Type B pancreatic cell (in vitro differentiated cells): ENCODE measurements at regions not wholly inside any gene's neighbourhood (a gene's known extent, or its start where the extent isn't known, plus 50 kb on each side); places are given as distances from the start of the nearest gene placed in this dataset.
A peak's percentile ranks its signal among the peaks of the same experiment; 100 is the strongest.
"Not testable (repeated sequence)": the region's sequence is repeated elsewhere in the genome, so short reads cannot be mapped to it uniquely, and the experiment has no call there.

Experiments used
- DNase-seq: peaks from one replicate; pipeline ENCODE4 v3.0.0; 2021; ENCODE audit warnings: mixed read lengths; ENCODE audit not compliant: unreplicated experiment; ENCODE audit errors: extremely low spot score
- H3K27ac Mint-ChIP-seq: 2 replicates; pipeline ENCODE4 v1.8.0; 2021; ENCODE audit warnings: mild to moderate bottlenecking, mixed read lengths
- H3K27me3 Mint-ChIP-seq: 2 replicates; pipeline ENCODE4 v1.8.0; 2021; ENCODE audit warnings: mixed read lengths
- H3K36me3 Mint-ChIP-seq: 2 replicates; pipeline ENCODE4 v1.8.0; 2021; ENCODE audit warnings: mixed read lengths
- H3K4me1 Mint-ChIP-seq: one replicate; pipeline ENCODE4 v1.8.0; 2021; ENCODE audit warnings: mixed read lengths; ENCODE audit not compliant: unreplicated experiment
- H3K4me3 Mint-ChIP-seq: 2 replicates; pipeline ENCODE4 v1.8.0; 2021; ENCODE audit warnings: mild to moderate bottlenecking, mixed read lengths
- H3K9me3 Mint-ChIP-seq: 2 replicates; pipeline ENCODE4 v1.8.0; 2021; ENCODE audit warnings: mixed read lengths
- TF ChIP-seq, protein P1 (sequence below): fragments of 200-600 bp; sonication (generic); conservative IDR thresholded peaks from 2 replicates; pipeline ENCODE4 v1.5.0; 2021; ENCODE audit warnings: antibody characterized with exemption, mild to moderate bottlenecking

DNA sequence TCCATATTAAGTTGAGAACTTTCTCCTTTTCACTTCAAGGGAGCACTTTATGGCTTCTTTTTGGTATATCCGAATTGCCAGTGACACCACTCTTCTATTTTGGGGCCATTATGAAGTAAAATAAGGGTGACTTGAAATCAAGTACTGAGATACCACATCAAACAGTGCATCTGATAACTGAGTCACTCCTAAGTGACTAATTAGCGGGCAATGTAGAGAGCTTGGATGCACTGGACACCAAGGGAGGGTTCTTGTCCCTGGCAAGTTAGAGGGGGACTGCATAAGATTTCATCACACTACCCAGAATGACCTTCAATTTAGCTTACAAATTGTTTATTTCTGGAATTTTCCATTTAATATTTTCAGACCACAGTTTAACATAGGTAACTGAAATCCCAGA is 813.9 kb upstream of the CDH10 start:
- H3K4me3 Mint-ChIP-seq, result no peak overlapping the region
- H3K36me3 Mint-ChIP-seq, result no peaks in the 10 kb centered on the region
- no peaks in the 10 kb centered on the region for H3K27me3 Mint-ChIP-seq
- DNase-seq, result no peak
- TF ChIP-seq, protein P1, sequence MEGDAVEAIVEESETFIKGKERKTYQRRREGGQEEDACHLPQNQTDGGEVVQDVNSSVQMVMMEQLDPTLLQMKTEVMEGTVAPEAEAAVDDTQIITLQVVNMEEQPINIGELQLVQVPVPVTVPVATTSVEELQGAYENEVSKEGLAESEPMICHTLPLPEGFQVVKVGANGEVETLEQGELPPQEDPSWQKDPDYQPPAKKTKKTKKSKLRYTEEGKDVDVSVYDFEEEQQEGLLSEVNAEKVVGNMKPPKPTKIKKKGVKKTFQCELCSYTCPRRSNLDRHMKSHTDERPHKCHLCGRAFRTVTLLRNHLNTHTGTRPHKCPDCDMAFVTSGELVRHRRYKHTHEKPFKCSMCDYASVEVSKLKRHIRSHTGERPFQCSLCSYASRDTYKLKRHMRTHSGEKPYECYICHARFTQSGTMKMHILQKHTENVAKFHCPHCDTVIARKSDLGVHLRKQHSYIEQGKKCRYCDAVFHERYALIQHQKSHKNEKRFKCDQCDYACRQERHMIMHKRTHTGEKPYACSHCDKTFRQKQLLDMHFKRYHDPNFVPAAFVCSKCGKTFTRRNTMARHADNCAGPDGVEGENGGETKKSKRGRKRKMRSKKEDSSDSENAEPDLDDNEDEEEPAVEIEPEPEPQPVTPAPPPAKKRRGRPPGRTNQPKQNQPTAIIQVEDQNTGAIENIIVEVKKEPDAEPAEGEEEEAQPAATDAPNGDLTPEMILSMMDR, result no peak
- H3K27ac Mint-ChIP-seq, result no peak overlapping the region
- no peaks in the 10 kb centered on the region for H3K9me3 Mint-ChIP-seq
- peaks cover 4% of the 10 kb centered on the region for H3K4me1 Mint-ChIP-seq

DNA sequence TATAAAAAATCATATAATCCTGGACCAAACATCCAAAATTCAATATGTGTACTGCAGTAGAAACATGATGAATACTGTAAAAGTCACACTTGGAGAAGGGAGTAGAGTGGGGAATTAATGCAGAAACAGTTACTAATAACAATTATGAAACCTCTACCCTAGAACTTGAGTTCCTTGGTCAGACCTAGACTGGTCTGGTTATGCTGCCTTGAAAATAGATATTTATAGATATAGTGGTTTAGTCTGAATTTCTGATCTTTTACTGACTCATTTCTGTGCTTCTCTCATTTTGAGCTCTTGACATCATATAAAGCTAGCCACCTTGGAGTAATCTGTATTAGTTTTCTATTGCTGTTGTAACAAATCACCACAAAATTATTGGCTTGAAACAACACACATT is 808.7 kb upstream of the CDH10 start:
- H3K36me3 Mint-ChIP-seq, result no peaks in the 10 kb centered on the region
- no peaks in the 10 kb centered on the region for H3K4me1 Mint-ChIP-seq

DNA sequence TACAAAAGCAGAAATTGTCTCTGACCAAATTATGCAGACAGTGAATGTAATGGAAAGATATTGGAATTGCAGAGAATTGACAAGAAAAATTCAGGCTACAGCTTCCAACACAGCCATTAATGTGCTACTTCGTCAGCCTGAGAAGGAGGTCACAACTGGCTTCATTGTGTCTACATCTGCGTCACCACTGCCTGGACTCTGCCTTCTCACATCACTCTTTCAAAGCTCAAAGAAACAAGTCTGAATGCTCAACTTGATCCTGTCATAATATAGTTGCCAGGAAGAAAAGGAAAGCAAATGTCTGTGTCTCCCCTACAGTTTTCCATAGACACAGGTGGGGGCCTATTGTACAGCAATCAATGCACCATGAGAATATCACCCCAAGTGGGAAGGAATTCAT is 806.5 kb upstream of the CDH10 start:
- Mint-ChIP-seq H3K4me1 (peaks cover 4% of the 10 kb centered on the region), H3K4me3 (no peak overlapping the region), H3K9me3 (no peaks in the 10 kb centered on the region), H3K27ac (no peak overlapping the region), H3K27me3 (no peaks in the 10 kb centered on the region), H3K36me3 (no peaks in the 10 kb centered on the region)
- TF ChIP-seq, protein P1, result no peak
- no peak for DNase-seq

More for the DNA sequence above, 808.7 kb upstream of the CDH10 start:
- Mint-ChIP-seq H3K4me3 (no peak overlapping the region), H3K9me3 (no peaks in the 10 kb centered on the region), H3K27ac (no peak overlapping the region), H3K27me3 (no peaks in the 10 kb centered on the region)
- no peak for DNase-seq
- TF ChIP-seq, protein P1, result no peak

DNA sequence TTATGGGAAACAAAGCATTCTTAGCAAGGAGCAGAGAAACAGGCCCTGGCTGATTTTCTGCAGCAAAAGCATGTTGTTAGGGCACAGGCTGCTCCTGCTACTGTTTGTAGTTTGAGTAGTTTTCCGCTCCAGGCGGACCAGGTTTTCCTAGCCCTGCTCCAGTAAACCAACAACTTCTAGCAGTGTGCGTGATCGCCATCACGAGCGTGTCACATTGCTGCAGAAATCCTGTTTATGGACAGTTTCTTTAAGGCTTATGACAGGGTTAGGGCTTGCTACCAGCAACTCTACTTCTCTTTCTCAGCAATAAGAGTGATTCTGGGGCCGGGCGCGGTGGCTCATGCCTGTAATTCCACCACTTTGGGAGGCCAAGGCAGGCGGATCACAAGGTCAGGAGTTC is 803.9 kb upstream of the CDH10 start:
- H3K27ac Mint-ChIP-seq, result peak overlapping the region; percentile 30
- no peak for DNase-seq
- H3K36me3 Mint-ChIP-seq, result no peaks in the 10 kb centered on the region
- TF ChIP-seq, protein P1, result no peak
- H3K4me3 Mint-ChIP-seq, result no peak overlapping the region
- no peaks in the 10 kb centered on the region for H3K27me3 Mint-ChIP-seq
- peaks cover 4% of the 10 kb centered on the region for H3K4me1 Mint-ChIP-seq
- no peaks in the 10 kb centered on the region for H3K9me3 Mint-ChIP-seq

DNA sequence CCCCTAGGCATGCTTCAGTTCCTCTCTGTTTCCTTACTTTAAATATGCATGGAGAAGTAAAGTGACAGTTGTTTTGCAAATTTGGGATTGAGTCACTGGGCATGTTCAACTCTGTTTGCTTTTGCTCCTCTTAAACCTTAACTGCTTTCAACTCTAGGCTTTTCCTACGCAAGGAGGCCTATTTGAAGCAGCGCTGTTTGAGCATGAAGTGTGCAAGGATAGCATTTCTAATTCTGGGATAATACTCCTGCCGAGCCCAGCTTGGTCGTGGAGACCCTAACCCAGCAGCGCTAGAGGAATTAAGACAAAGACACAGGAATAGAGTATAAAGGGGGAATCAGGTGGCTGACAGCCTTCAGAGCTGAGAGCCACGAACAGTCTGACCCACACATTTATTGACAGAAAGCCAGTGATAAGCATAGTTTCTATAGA is 803.4 kb upstream of the CDH10 start:
- H3K27me3 Mint-ChIP-seq, result no peaks in the 10 kb centered on the region
- H3K36me3 Mint-ChIP-seq, result no peaks in the 10 kb centered on the region
- H3K4me3 Mint-ChIP-seq, result no peak overlapping the region
- TF ChIP-seq, protein P1, result no peak
- H3K4me1 Mint-ChIP-seq, result peaks cover 4% of the 10 kb centered on the region
- no peaks in the 10 kb centered on the region for H3K9me3 Mint-ChIP-seq
- DNase-seq, result no peak
- peak overlapping the region; percentile 30 for H3K27ac Mint-ChIP-seq

DNA sequence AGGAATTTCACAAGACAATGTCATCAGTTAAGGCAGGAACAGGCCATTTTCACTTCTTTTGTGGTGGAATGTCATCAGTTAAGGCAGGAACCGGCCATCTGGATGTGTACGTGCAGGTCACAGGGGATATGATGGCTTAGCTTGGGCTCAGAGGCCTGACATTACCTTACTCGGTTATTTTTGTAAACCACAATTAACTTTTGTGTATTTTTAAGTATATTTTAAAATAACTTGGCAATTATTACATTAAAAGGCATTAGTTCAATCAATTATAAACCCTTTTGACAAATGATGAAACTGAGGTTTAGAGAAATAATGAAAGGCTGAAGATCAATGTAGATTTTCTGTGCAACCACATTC is 801.3 kb upstream of the CDH10 start:
- DNase-seq, H3K9me3 Mint-ChIP-seq, H3K4me1 Mint-ChIP-seq, H3K36me3 Mint-ChIP-seq, H3K27ac Mint-ChIP-seq, H3K4me3 Mint-ChIP-seq, H3K27me3 Mint-ChIP-seq: not testable (repeated sequence)

DNA sequence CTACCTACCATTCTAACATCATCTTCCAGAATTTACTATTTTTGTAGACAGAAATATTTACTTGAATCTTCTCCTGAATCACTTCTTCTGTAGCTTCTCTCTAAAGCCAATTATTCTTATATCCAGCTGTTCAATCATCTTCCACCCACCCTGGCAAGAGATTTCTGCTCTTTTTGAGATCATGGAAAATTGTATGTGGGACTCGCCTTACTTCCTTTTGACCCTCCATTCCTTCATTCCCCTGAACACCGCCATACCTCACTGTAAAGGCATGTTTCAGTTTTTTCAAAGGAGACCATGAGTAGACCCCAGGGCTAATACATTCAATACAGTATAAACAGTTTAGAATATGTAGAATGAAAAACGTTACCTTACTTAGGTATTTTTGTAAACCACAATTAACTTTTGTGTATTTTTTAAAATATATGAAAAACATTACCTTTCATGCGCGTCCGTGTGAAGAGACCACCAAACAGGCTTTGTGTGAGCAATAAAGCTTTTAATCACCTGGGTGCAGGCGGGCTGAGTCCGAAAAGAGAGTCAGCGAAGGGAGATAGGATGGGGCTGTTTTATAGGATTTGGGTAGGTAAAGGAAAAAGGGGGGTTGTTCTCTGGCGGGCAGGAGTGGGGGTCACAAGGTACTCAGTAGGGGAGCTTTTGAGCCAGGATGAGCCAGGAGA is 800.7 kb upstream of the CDH10 start:
- not testable (repeated sequence) for H3K36me3 Mint-ChIP-seq, H3K9me3 Mint-ChIP-seq, H3K4me3 Mint-ChIP-seq, H3K4me1 Mint-ChIP-seq, H3K27me3 Mint-ChIP-seq, DNase-seq, H3K27ac Mint-ChIP-seq
